SK-N-SH (cell line): ENCODE measurements at regions not wholly inside any gene's neighbourhood (a gene's known extent, or its start where the extent isn't known, plus 50 kb on each side); places are given as distances from the start of the nearest gene placed in this dataset.

Source experiments
- EP300 ChIP-seq, 2 experiments: IDR thresholded peaks; 2 replicates each; pipeline versions ENCODE4 v1.4.0 to v1.6.1; 2012; ENCODE audit warnings: borderline replicate concordance in 1 of 2, low read depth in 1 of 2, low read length in 1 of 2
- EZH2phosphoT487 ChIP-seq: fragments of 200-600 bp; sonication (generic); IDR thresholded peaks from 2 replicates; pipeline ENCODE4 v1.6.1; 2017; ENCODE audit warnings: low read depth, mixed run types, mild to moderate bottlenecking, antibody characterized with exemption, moderate library complexity, borderline replicate concordance
- FOXJ3 ChIP-seq: sonication (generic); formaldehyde crosslinking; IDR thresholded peaks from 2 replicates; pipeline ENCODE4 v1.5.1; 2020; ENCODE audit warnings: mild to moderate bottlenecking, missing genetic modification reagents
- GABPA ChIP-seq: IDR thresholded peaks from 2 replicates; pipeline ENCODE4 v1.4.0; 2012; ENCODE audit warnings: low read depth, mild to moderate bottlenecking
- RAD21 ChIP-seq: IDR thresholded peaks from 2 replicates; pipeline ENCODE4 v1.6.1; 2012; ENCODE audit warnings: mild to moderate bottlenecking, low read length
- SMC3 ChIP-seq: IDR thresholded peaks from 2 replicates; pipeline ENCODE4 v1.6.1; 2012; ENCODE audit warnings: low read depth, low read length, improper control_type of control experiment
- TAF1 ChIP-seq: IDR thresholded peaks from 2 replicates; pipeline ENCODE4 v1.6.1; 2012; ENCODE audit warnings: low read depth, mild to moderate bottlenecking, low read length, moderate library complexity, borderline replicate concordance
- TF ChIP-seq, protein P1 (sequence below): fragments of 200-600 bp; sonication (generic); IDR thresholded peaks from 2 replicates; pipeline ENCODE4 v1.6.1; 2017; ENCODE audit warnings: antibody characterized with exemption, mild to moderate bottlenecking, moderate library complexity
- TF ChIP-seq, protein P2 (sequence below): IDR thresholded peaks from 2 replicates; pipeline ENCODE4 v1.6.1; 2012; ENCODE audit warnings: mild to moderate bottlenecking, low read depth, low read length, moderate library complexity
- TF ChIP-seq, protein P3 (sequence below): IDR thresholded peaks from 2 replicates; pipeline ENCODE4 v1.4.0; 2012; ENCODE audit warnings: low read depth

DNA sequence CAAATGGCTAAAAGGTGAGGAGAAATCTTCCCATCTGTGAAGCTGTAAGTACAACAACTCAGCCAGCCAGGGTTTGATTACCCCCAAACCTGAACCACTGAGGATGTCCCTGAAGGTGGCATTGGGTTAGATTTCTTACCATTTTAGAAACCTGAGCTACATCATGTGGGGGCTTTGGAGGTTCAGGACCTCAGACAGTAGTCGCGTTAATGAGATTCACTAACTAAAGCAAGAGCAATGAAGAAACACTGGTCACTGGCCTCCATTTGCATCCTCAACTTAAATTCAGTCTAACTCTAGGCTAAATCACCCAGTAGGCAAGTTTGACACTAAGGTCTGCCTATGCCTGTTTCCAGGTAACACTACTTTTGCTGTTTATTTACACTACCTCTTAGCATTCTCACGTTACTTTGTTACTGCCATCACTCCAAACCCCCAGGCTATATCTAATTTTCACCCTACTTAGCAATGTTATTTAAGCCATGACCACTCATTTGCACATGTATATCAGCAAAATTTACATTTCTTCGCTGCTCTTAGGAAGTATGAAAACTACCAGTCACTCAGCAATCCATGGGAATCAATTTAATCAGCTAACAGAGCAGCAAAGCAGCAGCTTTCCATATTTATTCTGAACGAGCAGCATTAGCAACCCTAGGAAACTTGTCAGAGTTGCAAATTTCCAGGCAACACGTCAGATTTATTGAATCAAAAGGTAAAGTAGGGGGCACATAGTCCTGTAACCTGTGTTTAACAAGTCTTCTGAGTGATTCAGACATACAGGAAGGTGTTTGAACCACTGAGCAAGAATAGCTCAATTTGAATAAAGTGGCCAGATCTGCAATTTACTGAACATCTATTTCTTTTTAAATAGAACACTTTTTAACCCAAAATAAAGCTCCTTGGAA lies 788.4 kb upstream of the SORCS1 start:
- TF ChIP-seq, protein P1, sequence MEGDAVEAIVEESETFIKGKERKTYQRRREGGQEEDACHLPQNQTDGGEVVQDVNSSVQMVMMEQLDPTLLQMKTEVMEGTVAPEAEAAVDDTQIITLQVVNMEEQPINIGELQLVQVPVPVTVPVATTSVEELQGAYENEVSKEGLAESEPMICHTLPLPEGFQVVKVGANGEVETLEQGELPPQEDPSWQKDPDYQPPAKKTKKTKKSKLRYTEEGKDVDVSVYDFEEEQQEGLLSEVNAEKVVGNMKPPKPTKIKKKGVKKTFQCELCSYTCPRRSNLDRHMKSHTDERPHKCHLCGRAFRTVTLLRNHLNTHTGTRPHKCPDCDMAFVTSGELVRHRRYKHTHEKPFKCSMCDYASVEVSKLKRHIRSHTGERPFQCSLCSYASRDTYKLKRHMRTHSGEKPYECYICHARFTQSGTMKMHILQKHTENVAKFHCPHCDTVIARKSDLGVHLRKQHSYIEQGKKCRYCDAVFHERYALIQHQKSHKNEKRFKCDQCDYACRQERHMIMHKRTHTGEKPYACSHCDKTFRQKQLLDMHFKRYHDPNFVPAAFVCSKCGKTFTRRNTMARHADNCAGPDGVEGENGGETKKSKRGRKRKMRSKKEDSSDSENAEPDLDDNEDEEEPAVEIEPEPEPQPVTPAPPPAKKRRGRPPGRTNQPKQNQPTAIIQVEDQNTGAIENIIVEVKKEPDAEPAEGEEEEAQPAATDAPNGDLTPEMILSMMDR, result no peak
- TF ChIP-seq, protein P2, sequence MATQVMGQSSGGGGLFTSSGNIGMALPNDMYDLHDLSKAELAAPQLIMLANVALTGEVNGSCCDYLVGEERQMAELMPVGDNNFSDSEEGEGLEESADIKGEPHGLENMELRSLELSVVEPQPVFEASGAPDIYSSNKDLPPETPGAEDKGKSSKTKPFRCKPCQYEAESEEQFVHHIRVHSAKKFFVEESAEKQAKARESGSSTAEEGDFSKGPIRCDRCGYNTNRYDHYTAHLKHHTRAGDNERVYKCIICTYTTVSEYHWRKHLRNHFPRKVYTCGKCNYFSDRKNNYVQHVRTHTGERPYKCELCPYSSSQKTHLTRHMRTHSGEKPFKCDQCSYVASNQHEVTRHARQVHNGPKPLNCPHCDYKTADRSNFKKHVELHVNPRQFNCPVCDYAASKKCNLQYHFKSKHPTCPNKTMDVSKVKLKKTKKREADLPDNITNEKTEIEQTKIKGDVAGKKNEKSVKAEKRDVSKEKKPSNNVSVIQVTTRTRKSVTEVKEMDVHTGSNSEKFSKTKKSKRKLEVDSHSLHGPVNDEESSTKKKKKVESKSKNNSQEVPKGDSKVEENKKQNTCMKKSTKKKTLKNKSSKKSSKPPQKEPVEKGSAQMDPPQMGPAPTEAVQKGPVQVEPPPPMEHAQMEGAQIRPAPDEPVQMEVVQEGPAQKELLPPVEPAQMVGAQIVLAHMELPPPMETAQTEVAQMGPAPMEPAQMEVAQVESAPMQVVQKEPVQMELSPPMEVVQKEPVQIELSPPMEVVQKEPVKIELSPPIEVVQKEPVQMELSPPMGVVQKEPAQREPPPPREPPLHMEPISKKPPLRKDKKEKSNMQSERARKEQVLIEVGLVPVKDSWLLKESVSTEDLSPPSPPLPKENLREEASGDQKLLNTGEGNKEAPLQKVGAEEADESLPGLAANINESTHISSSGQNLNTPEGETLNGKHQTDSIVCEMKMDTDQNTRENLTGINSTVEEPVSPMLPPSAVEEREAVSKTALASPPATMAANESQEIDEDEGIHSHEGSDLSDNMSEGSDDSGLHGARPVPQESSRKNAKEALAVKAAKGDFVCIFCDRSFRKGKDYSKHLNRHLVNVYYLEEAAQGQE, result no peak
- TF ChIP-seq EZH2phosphoT487, result no peak
- no peak for TF ChIP-seq FOXJ3
- no peak for TF ChIP-seq RAD21
- no peak for TF ChIP-seq SMC3
- no peak for TF ChIP-seq EP300 (IDR thresholded peaks at IDR 0.05; ENCODE audit: borderline replicate concordance in 1 of 2, low read depth in 1 of 2, low read length in 1 of 2)
- no peak for TF ChIP-seq GABPA
- TF ChIP-seq TAF1, result no peak
- TF ChIP-seq, protein P3, sequence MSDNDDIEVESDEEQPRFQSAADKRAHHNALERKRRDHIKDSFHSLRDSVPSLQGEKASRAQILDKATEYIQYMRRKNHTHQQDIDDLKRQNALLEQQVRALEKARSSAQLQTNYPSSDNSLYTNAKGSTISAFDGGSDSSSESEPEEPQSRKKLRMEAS, result no peak
